ENCODE measurements at regions not wholly inside any gene's neighbourhood (a gene's known extent, or its start where the extent isn't known, plus 50 kb on each side); places are given as distances from the start of the nearest gene placed in this dataset.

- TF ChIP-seq MAX (IDR thresholded peaks at IDR 0.05) (no peak), CTCF (IDR thresholded peaks at IDR 0.05; ENCODE audit: low read depth, low read length, missing input control) (no peak), REST (IDR thresholded peaks at IDR 0.05) (no peak), JUND (IDR thresholded peaks at IDR 0.05) (no peak), FOXA1 (IDR thresholded peaks at IDR 0.05) (no peak), ZBTB33 (IDR thresholded peaks at IDR 0.05) (no peak), EGR1 (IDR thresholded peaks at IDR 0.05; ENCODE audit: low read depth in 2 of 2) (no peak), TAF1 (conservative IDR thresholded peaks at IDR 0.05) (no peak), YY1 (IDR thresholded peaks at IDR 0.05) (no peak)
Observed at GRCh38 chr12:42639556-42639955, 50.0 kb upstream of the PRICKLE1 start.

All from liver (tissue), 3 donors.